PC-3 (cell line): ENCODE measurements at regions not wholly inside any gene's neighbourhood (a gene's known extent, or its start where the extent isn't known, plus 50 kb on each side); places are given as distances from the start of the nearest gene placed in this dataset.

Source experiments
- ATAC-seq: fragments of 200-7000 bp; cut with Tn5 transposase; 2 replicates; pipeline ENCODE4 v1.9.1; 2020; ENCODE audit warnings: mild to moderate bottlenecking, moderate library complexity
- BruUV-seq: library from RNA; stranded (reverse); fragments of 400-500 nt; replicated peaks from 2 replicates; lab custom pipeline; 2021; lab: Mats Ljungman, UMichigan
- CTCF ChIA-PET: fragments of 300-600 bp; sonication (Branson Sonifier 250); formaldehyde crosslinking; loops from one replicate; lab custom pipeline; 2022; ENCODE audit warnings: antibody characterized with exemption; lab: Charles Lee
- POLR2A ChIA-PET: fragments of 300-600 bp; sonication (Branson Sonifier 250); formaldehyde crosslinking; loops from one replicate; lab custom pipeline; 2022; ENCODE audit warnings: antibody characterized with exemption; ENCODE audit not compliant: unreplicated experiment; lab: Charles Lee
- DNase-seq: peaks from one replicate; pipeline ENCODE4 v3.0.0-alpha.2; 2015
- H2AFZ ChIP-seq: fragments of 300-600 bp; sonication (generic); 2 replicates; pipeline ENCODE4 v1.6.0; 2016; ENCODE audit warnings: antibody characterized with exemption, low read length
- H3F3A ChIP-seq: fragments of 300-600 bp; sonication (generic); one replicate; pipeline ENCODE4 v1.6.0; 2017; ENCODE audit warnings: antibody characterized with exemption, low read length, control low read depth, mild to moderate bottlenecking; ENCODE audit not compliant: unreplicated experiment
- H3K27ac ChIP-seq: fragments of 300-600 bp; sonication (generic); 2 replicates; pipeline ENCODE4 v1.5.1; 2016; ENCODE audit warnings: mild to moderate bottlenecking, low read length
- H3K27me3 ChIP-seq: fragments of 300-600 bp; sonication (generic); 2 replicates; pipeline ENCODE4 v1.6.1; 2016; ENCODE audit warnings: low read length, mixed read lengths
- H3K36me3 ChIP-seq: fragments of 300-600 bp; sonication (generic); 2 replicates; pipeline ENCODE4 v1.6.1; 2016; ENCODE audit warnings: low read depth, mixed run types, low read length, mixed read lengths
- H3K4me1 ChIP-seq: fragments of 300-600 bp; sonication (generic); 2 replicates; pipeline ENCODE4 v1.5.1; 2016; ENCODE audit warnings: low read length; ENCODE audit not compliant: insufficient read depth
- H3K4me2 ChIP-seq: fragments of 300-600 bp; sonication (generic); 2 replicates; pipeline ENCODE4 v1.6.0; 2016; ENCODE audit warnings: low read length
- H3K4me3 ChIP-seq: fragments of 300-600 bp; sonication (generic); 2 replicates; pipeline ENCODE4 v1.5.1; 2016; ENCODE audit warnings: mild to moderate bottlenecking, low read length, mixed read lengths
- H3K79me2 ChIP-seq: fragments of 300-600 bp; sonication (generic); 2 replicates; pipeline ENCODE4 v1.6.1; 2017; ENCODE audit warnings: low read length, mixed read lengths
- H3K9ac ChIP-seq: fragments of 300-600 bp; sonication (generic); 2 replicates; pipeline ENCODE4 v1.6.0; 2016; ENCODE audit warnings: mild to moderate bottlenecking, low read length
- H3K9me2 ChIP-seq: fragments of 300-600 bp; sonication (generic); replicated peaks from 2 replicates; pipeline ENCODE4 v1.6.1; 2016; ENCODE audit warnings: mixed run types, low read length, mixed read lengths
- H3K9me3 ChIP-seq: fragments of 300-600 bp; sonication (generic); 2 replicates; pipeline ENCODE4 v1.6.1; 2016; ENCODE audit warnings: low read length, mixed read lengths
- H4K20me1 ChIP-seq: fragments of 300-600 bp; sonication (generic); 2 replicates; pipeline ENCODE4 v1.6.1; 2016; ENCODE audit warnings: low read length, mixed read lengths
- CTCF ChIP-seq: fragments of 300-600 bp; sonication (generic); conservative IDR thresholded peaks from 2 replicates; pipeline ENCODE4 v1.5.1; 2017; ENCODE audit warnings: antibody characterized with exemption, low read depth, mild to moderate bottlenecking, low read length
- EZH2 ChIP-seq: fragments of 300-600 bp; sonication (generic); IDR thresholded peaks from one replicate; pipeline ENCODE4 v1.6.1; 2017; ENCODE audit warnings: antibody characterized with exemption, mild to moderate bottlenecking, low read length; ENCODE audit not compliant: unreplicated experiment
- EZH2phosphoT487 ChIP-seq: fragments of 300-600 bp; sonication (generic); IDR thresholded peaks from 2 replicates; pipeline ENCODE4 v1.6.1; 2018; ENCODE audit warnings: mild to moderate bottlenecking, antibody characterized with exemption, low read length, borderline replicate concordance
- intact Hi-C: fragments of 100-400 bp; cut with micrococcal nuclease; formaldehyde crosslinking; loops from 2 replicates; pipeline ENCODE4 v1.9.0; 2023

GRCh38 chr10:11397077-11397965 lies 214.1 kb downstream of the USP6NL start:
- Histone ChIP-seq H4K20me1 (no peaks in the 10 kb centered on the region), H3F3A (no peaks in the 10 kb centered on the region), H3K9me2 (no peaks in the 10 kb centered on the region), H3K9me3 (no peaks in the 10 kb centered on the region), H3K27ac (no peak overlapping the region), H3K36me3 (no peaks in the 10 kb centered on the region), H3K4me2 (no peak overlapping the region), H3K27me3 (peaks cover 51% of the 10 kb centered on the region), H3K79me2 (no peaks in the 10 kb centered on the region), H3K9ac (no peak overlapping the region), H3K4me1 (no peaks in the 10 kb centered on the region), H3K4me3 (no peak overlapping the region), H2AFZ (no peak overlapping the region)
- ChIA-PET CTCF (no interaction called here), POLR2A (no interaction called here)
- intact Hi-C loops, result no loop called here
- no peak for ATAC-seq
- BruUV-seq, result no TSS peak
- TF ChIP-seq CTCF (no peak), EZH2 (no peak), EZH2phosphoT487 (no peak)
- no peak for DNase-seq

GRCh38 chr10:11396311-11396955 lies 215.0 kb downstream of the USP6NL start:
- H3K9me2 ChIP-seq, result no peaks in the 10 kb centered on the region
- no peaks in the 10 kb centered on the region for H4K20me1 ChIP-seq
- ATAC-seq, result no peak
- POLR2A ChIA-PET, result no interaction called here
- H3K79me2 ChIP-seq, result no peaks in the 10 kb centered on the region
- peaks cover 55% of the 10 kb centered on the region for H3K27me3 ChIP-seq
- CTCF ChIA-PET, result no interaction called here
- H3K27ac ChIP-seq, result no peak overlapping the region
- H2AFZ ChIP-seq, result no peak overlapping the region
- no peak for DNase-seq
- H3K4me3 ChIP-seq, result no peak overlapping the region
- no peaks in the 10 kb centered on the region for H3K36me3 ChIP-seq
- no peak for TF ChIP-seq EZH2
- TF ChIP-seq EZH2phosphoT487, result no peak
- no peak for TF ChIP-seq CTCF
- H3K9me3 ChIP-seq, result no peaks in the 10 kb centered on the region
- BruUV-seq, result no TSS peak
- no peaks in the 10 kb centered on the region for H3K4me1 ChIP-seq
- H3K4me2 ChIP-seq, result no peak overlapping the region
- intact Hi-C loops, result no loop called here
- H3K9ac ChIP-seq, result no peak overlapping the region
- H3F3A ChIP-seq, result no peaks in the 10 kb centered on the region
